CD4-positive, CD25-positive, alpha-beta regulatory T cell (primary cell): ENCODE measurements at regions not wholly inside any gene's neighbourhood (a gene's known extent, or its start where the extent isn't known, plus 50 kb on each side); places are given as distances from the start of the nearest gene placed in this dataset.

Source experiments
- ATAC-seq, 2 donors: fragments of 150-1000 bp; cut with Tn5 transposase; one replicate each; pipeline ENCODE4 v1.10.0; 2021; ENCODE audit warnings: low read depth in 2 of 2, moderate number of reproducible peaks in 2 of 2, moderate library complexity in 1 of 2
- DNase-seq, 3 donors: peaks; one replicate each; pipeline versions ENCODE4 v3.0.0 to v3.0.0-alpha.2; 2012 to 2022; ENCODE audit warnings: mixed read lengths in 1 of 3
- H3K27ac ChIP-seq: one replicate; pipeline ENCODE4 v1.7.0; 2013; ENCODE audit warnings: mild to moderate bottlenecking, low read length; ENCODE audit not compliant: insufficient read depth, poor library complexity, severe bottlenecking
- H3K27me3 ChIP-seq: one replicate; pipeline ENCODE4 v1.7.0; 2013; ENCODE audit warnings: low read length; ENCODE audit not compliant: control insufficient read depth, insufficient read depth
- H3K36me3 ChIP-seq: one replicate; pipeline ENCODE4 v1.7.0; 2013; ENCODE audit warnings: mild to moderate bottlenecking, low read length, moderate library complexity; ENCODE audit not compliant: control insufficient read depth, insufficient read depth
- H3K4me1 ChIP-seq: 2 replicates; pipeline ENCODE4 v1.7.0; 2013; ENCODE audit warnings: mild to moderate bottlenecking, low read length; ENCODE audit not compliant: insufficient read depth, control insufficient read depth, poor library complexity, severe bottlenecking
- H3K4me3 ChIP-seq: one replicate; pipeline ENCODE4 v1.7.0; 2013; ENCODE audit warnings: low read depth, mild to moderate bottlenecking, low read length, moderate library complexity
- H3K9me3 ChIP-seq, 2 experiments: 1 replicate in 1 of 2; 2 replicates in 1 of 2; pipeline ENCODE4 v1.7.0; 2013; ENCODE audit warnings: low read length in 2 of 2, mild to moderate bottlenecking in 1 of 2, moderate library complexity in 1 of 2; ENCODE audit not compliant: control insufficient read depth in 2 of 2
- H3K27ac Mint-ChIP-seq, 3 donors: one replicate each; pipeline ENCODE4 v1.8.0; 2020 to 2022; ENCODE audit warnings: mild to moderate bottlenecking in 3 of 3, mixed read lengths in 3 of 3, moderate library complexity in 2 of 3
- H3K27me3 Mint-ChIP-seq: one replicate; pipeline ENCODE4 v1.8.0; 2022; ENCODE audit warnings: mild to moderate bottlenecking, mixed read lengths
- H3K36me3 Mint-ChIP-seq: one replicate; pipeline ENCODE4 v1.8.0; 2020; ENCODE audit warnings: mixed read lengths
- H3K4me1 Mint-ChIP-seq, 4 donors: one replicate each; pipeline ENCODE4 v1.8.0; 2020 to 2022; ENCODE audit warnings: mixed read lengths in 4 of 4, mild to moderate bottlenecking in 1 of 4
- H3K4me3 Mint-ChIP-seq, 4 donors: one replicate each; pipeline ENCODE4 v1.8.0; 2020 to 2022; ENCODE audit warnings: mild to moderate bottlenecking in 4 of 4, mixed read lengths in 4 of 4, moderate library complexity in 3 of 4
- H3K9me3 Mint-ChIP-seq, 7 donors: one replicate each; pipeline ENCODE4 v1.8.0; 2020 to 2022; ENCODE audit warnings: mixed read lengths in 7 of 7, mild to moderate bottlenecking in 3 of 7, moderate library complexity in 2 of 7

DNA sequence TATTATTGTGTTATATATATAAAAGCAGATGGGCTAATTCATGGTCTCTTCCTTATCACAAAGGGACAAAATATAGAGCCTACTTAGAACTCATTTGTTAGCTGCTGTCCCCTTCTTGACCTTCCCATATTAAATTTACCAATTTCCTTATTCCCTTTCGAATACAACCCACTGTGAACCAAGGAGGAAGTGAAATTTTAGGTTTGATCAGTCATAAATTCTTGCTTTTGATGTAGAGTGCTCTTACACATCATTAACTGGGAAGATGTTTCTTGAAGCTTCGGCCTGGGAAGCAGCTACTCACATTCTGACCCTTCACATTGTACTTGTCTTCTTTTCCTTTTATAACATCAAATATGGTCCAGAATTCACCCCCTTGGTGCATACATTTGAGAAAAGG, 579.0 kb downstream of the LRFN5 start:
- no peak overlapping the region for H3K27ac ChIP-seq
- Mint-ChIP-seq H3K4me1 (no peaks in the 10 kb centered on the region), H3K36me3 (no peaks in the 10 kb centered on the region), H3K9me3 (peaks cover 1 to 29% (median 9%) of the 10 kb centered on the region in 7 donors), H3K4me3 (no peak overlapping the region), H3K27me3 (no peaks in the 10 kb centered on the region), H3K27ac (no peak overlapping the region)
- H3K36me3 ChIP-seq, result no peaks in the 10 kb centered on the region
- no peak overlapping the region for H3K4me3 ChIP-seq
- no peaks in the 10 kb centered on the region for H3K4me1 ChIP-seq
- ATAC-seq (no peak), DNase-seq (no peak)
- H3K9me3 ChIP-seq, result no peaks in the 10 kb centered on the region
- H3K27me3 ChIP-seq, result no peaks in the 10 kb centered on the region

- Histone ChIP-seq H3K36me3 (no peaks in the 10 kb centered on the region), H3K27ac (no peak overlapping the region), H3K9me3 (no peaks in the 10 kb centered on the region), H3K4me3 (no peak overlapping the region), H3K27me3 (no peaks in the 10 kb centered on the region), H3K4me1 (no peaks in the 10 kb centered on the region)
- Mint-ChIP-seq H3K27ac (no peak overlapping the region), H3K9me3 (peaks cover 0 to 17% (median 3%) of the 10 kb centered on the region in 7 donors), H3K36me3 (no peaks in the 10 kb centered on the region), H3K27me3 (no peaks in the 10 kb centered on the region), H3K4me1 (no peaks in the 10 kb centered on the region), H3K4me3 (peak overlapping the region in 1 of 4 donors; percentile 21)
- ATAC-seq (no peak), DNase-seq (no peak)
Measured at GRCh38 chr14:42174357-42174756, 567.7 kb downstream of the LRFN5 start.

DNA sequence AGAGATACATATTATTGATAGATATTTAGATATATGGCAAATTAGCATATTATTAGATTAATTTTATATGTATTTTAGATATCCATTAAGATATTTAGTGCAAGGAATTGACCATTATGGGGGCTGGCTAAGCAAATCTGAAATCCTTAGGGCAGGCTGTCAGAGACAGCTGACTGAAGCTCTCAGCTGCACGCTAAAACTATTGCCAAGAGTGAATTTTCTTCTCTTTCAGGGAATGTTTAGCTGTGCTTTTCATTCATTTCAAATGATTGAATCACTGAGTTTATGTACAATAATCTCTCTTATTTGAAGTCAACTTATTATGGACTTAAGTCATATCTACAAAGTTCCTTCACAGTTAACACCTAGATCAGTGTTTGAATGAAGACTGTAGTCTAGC, 566.5 kb downstream of the LRFN5 start:
- no peak for ATAC-seq
- no peak overlapping the region for H3K27ac Mint-ChIP-seq
- H3K4me3 ChIP-seq, result no peak overlapping the region
- H3K36me3 Mint-ChIP-seq, result no peaks in the 10 kb centered on the region
- H3K27me3 ChIP-seq, result no peaks in the 10 kb centered on the region
- no peak overlapping the region for H3K4me3 Mint-ChIP-seq
- H3K9me3 ChIP-seq, result no peaks in the 10 kb centered on the region
- DNase-seq, result no peak
- H3K9me3 Mint-ChIP-seq, result peaks cover 0 to 24% (median 4%) of the 10 kb centered on the region in 7 donors
- H3K4me1 Mint-ChIP-seq, result no peaks in the 10 kb centered on the region
- H3K36me3 ChIP-seq, result no peaks in the 10 kb centered on the region
- no peaks in the 10 kb centered on the region for H3K4me1 ChIP-seq
- no peak overlapping the region for H3K27ac ChIP-seq
- H3K27me3 Mint-ChIP-seq, result no peaks in the 10 kb centered on the region

- Mint-ChIP-seq H3K4me3 (no peak overlapping the region), H3K9me3 (peaks cover 0 to 27% (median 7%) of the 10 kb centered on the region in 7 donors), H3K27ac (no peak overlapping the region), H3K36me3 (no peaks in the 10 kb centered on the region), H3K27me3 (no peaks in the 10 kb centered on the region), H3K4me1 (no peaks in the 10 kb centered on the region)
- Histone ChIP-seq H3K4me1 (no peaks in the 10 kb centered on the region), H3K27ac (no peak overlapping the region), H3K9me3 (no peaks in the 10 kb centered on the region), H3K36me3 (no peaks in the 10 kb centered on the region), H3K27me3 (no peaks in the 10 kb centered on the region), H3K4me3 (no peak overlapping the region)
- DNase-seq (no peak), ATAC-seq (no peak)
Measured at GRCh38 chr14:42172304-42172703, 565.6 kb downstream of the LRFN5 start.

GRCh38 chr14:42163136-42163535, 556.5 kb downstream of the LRFN5 start:
- Histone ChIP-seq H3K9me3 (peaks cover 0 to 6% of the 10 kb centered on the region in 2 experiments), H3K4me3 (no peak overlapping the region), H3K36me3 (no peaks in the 10 kb centered on the region), H3K27ac (no peak overlapping the region), H3K4me1 (no peaks in the 10 kb centered on the region), H3K27me3 (no peaks in the 10 kb centered on the region)
- no peak overlapping the region for H3K4me3 Mint-ChIP-seq
- DNase-seq (no peak), ATAC-seq (no peak)
- H3K9me3 Mint-ChIP-seq, result peaks cover 4 to 34% (median 8%) of the 10 kb centered on the region in 7 donors
- no peak overlapping the region for H3K27ac Mint-ChIP-seq
- H3K27me3 Mint-ChIP-seq, result no peaks in the 10 kb centered on the region
- H3K36me3 Mint-ChIP-seq, result no peaks in the 10 kb centered on the region
- no peaks in the 10 kb centered on the region for H3K4me1 Mint-ChIP-seq

GRCh38 chr14:42159138-42159537, 552.5 kb downstream of the LRFN5 start:
- no peak for ATAC-seq
- DNase-seq, result no peak
- Histone ChIP-seq H3K27me3 (no peaks in the 10 kb centered on the region), H3K27ac (no peak overlapping the region), H3K9me3 (peaks cover 0 to 6% of the 10 kb centered on the region in 2 experiments), H3K4me3 (no peak overlapping the region), H3K4me1 (no peaks in the 10 kb centered on the region), H3K36me3 (no peaks in the 10 kb centered on the region)
- H3K4me1 Mint-ChIP-seq, result no peaks in the 10 kb centered on the region
- H3K9me3 Mint-ChIP-seq, result peaks cover 0 to 13% (median 8%) of the 10 kb centered on the region in 7 donors
- H3K27me3 Mint-ChIP-seq, result no peaks in the 10 kb centered on the region
- no peak overlapping the region for H3K27ac Mint-ChIP-seq
- H3K4me3 Mint-ChIP-seq, result peak overlapping the region in 1 of 4 donors; percentile 77
- no peaks in the 10 kb centered on the region for H3K36me3 Mint-ChIP-seq

DNA sequence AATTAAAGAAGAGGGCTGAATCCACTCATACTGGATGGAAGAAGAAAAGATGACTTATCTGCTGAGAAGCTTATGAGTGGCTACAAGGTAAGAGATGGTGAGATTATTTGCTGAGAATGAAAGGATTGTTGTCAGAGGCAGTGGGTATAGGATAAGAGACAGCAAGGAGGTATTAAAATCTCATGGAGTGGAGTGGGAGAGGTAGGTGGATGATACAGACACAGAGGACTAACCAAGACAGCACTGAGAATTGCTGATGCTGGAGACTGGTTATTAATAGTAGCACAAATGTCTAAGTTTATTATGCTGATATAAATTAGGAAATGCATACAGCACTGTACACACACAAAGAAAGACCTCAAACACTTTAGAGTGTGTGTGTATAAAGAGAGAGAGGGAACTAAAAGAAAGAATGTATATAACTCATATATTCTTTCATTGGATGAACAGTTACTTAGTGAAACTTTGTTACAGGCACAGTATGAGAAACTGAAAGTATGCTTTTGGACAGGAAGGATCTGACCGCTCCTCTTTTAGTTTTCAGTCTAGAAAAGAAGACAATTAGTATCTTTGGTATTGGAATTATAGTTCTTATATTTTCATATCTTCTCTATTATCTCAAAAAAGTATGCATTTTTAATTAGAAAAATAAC, 543.1 kb downstream of the LRFN5 start:
- Mint-ChIP-seq H3K9me3 (peaks cover 0 to 17% (median 8%) of the 10 kb centered on the region in 7 donors), H3K27ac (no peak overlapping the region)

GRCh38 chr14:42145766-42146165, 539.1 kb downstream of the LRFN5 start:
- DNase-seq (no peak), ATAC-seq (no peak)
- Mint-ChIP-seq H3K27me3 (no peaks in the 10 kb centered on the region), H3K9me3 (peaks cover 0 to 16% (median 12%) of the 10 kb centered on the region in 7 donors), H3K4me3 (no peak overlapping the region), H3K4me1 (no peaks in the 10 kb centered on the region), H3K27ac (no peak overlapping the region), H3K36me3 (no peaks in the 10 kb centered on the region)
- Histone ChIP-seq H3K4me1 (no peaks in the 10 kb centered on the region), H3K36me3 (no peaks in the 10 kb centered on the region), H3K27ac (no peak overlapping the region), H3K4me3 (no peak overlapping the region), H3K9me3 (no peaks in the 10 kb centered on the region), H3K27me3 (no peaks in the 10 kb centered on the region)

More for the DNA sequence above, 543.1 kb downstream of the LRFN5 start:
- ATAC-seq (no peak), DNase-seq (no peak)
- Histone ChIP-seq H3K4me1 (no peaks in the 10 kb centered on the region), H3K27ac (no peak overlapping the region), H3K4me3 (no peak overlapping the region), H3K36me3 (no peaks in the 10 kb centered on the region), H3K27me3 (no peaks in the 10 kb centered on the region), H3K9me3 (no peaks in the 10 kb centered on the region)
- H3K4me3 Mint-ChIP-seq, result no peak overlapping the region
- H3K36me3 Mint-ChIP-seq, result no peaks in the 10 kb centered on the region
- no peaks in the 10 kb centered on the region for H3K4me1 Mint-ChIP-seq
- no peaks in the 10 kb centered on the region for H3K27me3 Mint-ChIP-seq
